BLaER1 treated with 17β-estradiol and CSF1 and Interleukin-3, amounts not matched to agents 10 nM and 100 nM (cell line): ENCODE measurements at regions not wholly inside any gene's neighbourhood (a gene's known extent, or its start where the extent isn't known, plus 50 kb on each side); places are given as distances from the start of the nearest gene placed in this dataset.
"Not testable (repeated sequence)": the region's sequence is repeated elsewhere in the genome, so short reads cannot be mapped to it uniquely, and the experiment has no call there.

Experiments
- H3K27ac ChIP-seq, 11 experiments: shearing (Covaris generic); formaldehyde crosslinking; 2 replicates each; pipeline ENCODE4 v1.8.1; 2022
- H3K27me3 ChIP-seq, 11 experiments: shearing (Covaris generic); formaldehyde crosslinking; 2 replicates each; pipeline ENCODE4 v1.8.1; 2022
- H3K36me3 ChIP-seq, 11 experiments: shearing (Covaris generic); formaldehyde crosslinking; 2 replicates each; pipeline ENCODE4 v1.8.1; 2022
- H3K4me1 ChIP-seq, 10 experiments: shearing (Covaris generic); formaldehyde crosslinking; 2 replicates each; pipeline ENCODE4 v1.8.1; 2022
- H3K4me2 ChIP-seq, 11 experiments: shearing (Covaris generic); formaldehyde crosslinking; 2 replicates each; pipeline ENCODE4 v1.8.1; 2022
- H3K4me3 ChIP-seq, 10 experiments: shearing (Covaris generic); formaldehyde crosslinking; 2 replicates each; pipeline ENCODE4 v1.8.1; 2022
- H3K9ac ChIP-seq, 11 experiments: shearing (Covaris generic); formaldehyde crosslinking; 2 replicates each; pipeline ENCODE4 v1.8.1; 2022
- H3K9me3 ChIP-seq, 11 experiments: shearing (Covaris generic); formaldehyde crosslinking; replicated peaks in 1 of 11; 2 replicates each; pipeline ENCODE4 v1.8.1; 2022
- H4K20me1 ChIP-seq, 11 experiments: shearing (Covaris generic); formaldehyde crosslinking; 2 replicates each; pipeline ENCODE4 v1.8.1; 2022
- Cebpa-rat ChIP-seq, 11 experiments: shearing (Covaris generic); IDR thresholded peaks; 2 replicates each; pipeline ENCODE4 v1.8.1; 2022

DNA sequence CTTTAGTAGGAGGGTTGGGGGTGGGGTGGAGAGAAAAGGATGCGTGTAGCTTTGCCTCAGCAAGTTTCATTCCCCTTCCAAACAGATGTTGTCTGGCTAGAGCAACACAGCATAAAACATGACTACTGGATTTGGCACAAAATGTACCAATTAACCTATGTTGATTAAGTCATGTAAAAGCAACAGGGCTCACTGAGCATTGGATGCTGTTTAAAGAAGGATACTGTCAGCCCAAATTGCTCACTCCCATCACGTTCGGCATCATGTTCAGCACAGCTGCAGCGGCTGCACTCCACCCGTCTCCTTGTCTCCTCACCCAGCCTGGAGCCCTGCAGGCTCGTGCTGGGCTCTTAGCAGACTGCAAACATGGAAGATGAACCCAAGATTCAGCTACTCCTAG, 77.5 kb downstream of the DLEU7 start:
- no peak for TF ChIP-seq Cebpa-rat (IDR thresholded peaks at IDR 0.05)
- Histone ChIP-seq H4K20me1 (no peaks in the 10 kb centered on the region), H3K4me3 (no peak overlapping the region), H3K27ac (no peak overlapping the region), H3K27me3 (no peaks in the 10 kb centered on the region), H3K4me1 (peaks cover 13 to 34% (median 19%) of the 10 kb centered on the region in 10 experiments), H3K9me3 (peaks cover 6 to 17% (median 10%) of the 10 kb centered on the region in 11 experiments; a peak in 16 of 22 replicates), H3K9ac (no peak overlapping the region), H3K36me3 (no peaks in the 10 kb centered on the region), H3K4me2 (peak overlapping the region in 5 of 11 experiments; percentile 1 to 28 (median 18); a peak in 5 of 22 replicates)

DNA sequence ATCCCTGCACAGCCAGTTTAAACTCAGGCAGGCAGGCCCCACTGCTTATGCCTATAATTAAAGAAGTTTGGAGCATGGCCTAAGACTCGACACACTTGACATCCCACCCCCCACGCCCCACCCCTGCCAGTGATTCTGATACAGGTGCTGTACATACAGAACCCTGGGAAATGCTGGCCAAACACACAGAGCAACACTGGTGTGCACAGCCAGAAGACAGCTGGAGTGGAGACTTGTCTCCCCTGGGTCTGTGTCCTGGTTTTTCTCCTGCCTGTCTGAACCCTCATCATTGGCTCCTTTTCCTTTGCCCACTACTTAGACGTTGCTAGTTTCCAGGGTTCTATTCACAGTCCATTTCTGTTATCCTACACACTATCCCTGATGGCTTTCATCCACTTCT, 76.8 kb downstream of the DLEU7 start:
- Histone ChIP-seq H3K4me1 (peaks cover 13 to 34% (median 19%) of the 10 kb centered on the region in 10 experiments), H3K27ac (no peak overlapping the region), H3K4me2 (no peak overlapping the region), H3K9me3 (peaks cover 6 to 17% (median 10%) of the 10 kb centered on the region in 11 experiments; a peak in 16 of 22 replicates), H3K4me3 (no peak overlapping the region), H3K9ac (no peak overlapping the region), H4K20me1 (no peaks in the 10 kb centered on the region), H3K27me3 (no peaks in the 10 kb centered on the region), H3K36me3 (no peaks in the 10 kb centered on the region)
- no peak for TF ChIP-seq Cebpa-rat (IDR thresholded peaks at IDR 0.05)

GRCh38 chr13:50772881-50773280, 70.6 kb downstream of the DLEU7 start:
- H3K4me1 ChIP-seq, H4K20me1 ChIP-seq, H3K4me3 ChIP-seq, H3K9ac ChIP-seq, H3K4me2 ChIP-seq, H3K27ac ChIP-seq, H3K27me3 ChIP-seq, H3K36me3 ChIP-seq: not testable (repeated sequence)
- peaks cover 45 to 59% (median 54%) of the 10 kb centered on the region in 11 experiments for H3K9me3 ChIP-seq
